GM18505 (cell line): ENCODE measurements at regions not wholly inside any gene's neighbourhood (a gene's known extent, or its start where the extent isn't known, plus 50 kb on each side); places are given as distances from the start of the nearest gene placed in this dataset.
A peak's percentile ranks its signal among the peaks of the same experiment; 100 is the strongest.
"Not testable (repeated sequence)": the region's sequence is repeated elsewhere in the genome, so short reads cannot be mapped to it uniquely, and the experiment has no call there.

ENCODE experiments used
- ATAC-seq: cut with Tn5 transposase; IDR thresholded peaks from one replicate; pipeline ENCODE4 v1.9.1; 2021; ENCODE audit not compliant: unreplicated experiment
- POLR2A ChIP-seq: IDR thresholded peaks from 4 replicates; pipeline ENCODE4 v1.6.1; 2011; ENCODE audit warnings: borderline replicate concordance; ENCODE audit not compliant: insufficient read depth, insufficient read length; ENCODE audit errors: extremely low read depth

DNA sequence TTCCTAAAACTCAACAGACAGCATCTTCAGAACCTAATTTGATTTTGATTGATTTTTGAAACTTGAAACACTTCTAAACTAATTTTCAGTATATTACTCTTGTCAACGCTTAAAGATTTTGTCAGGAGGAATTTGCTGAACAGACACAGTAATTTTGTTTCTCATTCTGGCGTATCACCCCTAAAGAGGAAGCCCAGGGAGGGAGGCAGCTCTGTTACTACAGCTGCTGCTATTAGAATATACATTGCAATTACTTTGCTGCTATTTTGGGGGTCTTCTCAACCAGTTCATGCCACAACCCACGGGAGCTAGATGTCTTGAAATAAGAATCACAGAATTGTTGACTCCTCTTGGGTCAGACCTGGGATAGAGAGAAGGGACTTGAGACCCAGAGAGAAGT is 122.6 kb downstream of the TLR4 start:
- no peak for TF ChIP-seq POLR2A
- no peak for ATAC-seq

DNA sequence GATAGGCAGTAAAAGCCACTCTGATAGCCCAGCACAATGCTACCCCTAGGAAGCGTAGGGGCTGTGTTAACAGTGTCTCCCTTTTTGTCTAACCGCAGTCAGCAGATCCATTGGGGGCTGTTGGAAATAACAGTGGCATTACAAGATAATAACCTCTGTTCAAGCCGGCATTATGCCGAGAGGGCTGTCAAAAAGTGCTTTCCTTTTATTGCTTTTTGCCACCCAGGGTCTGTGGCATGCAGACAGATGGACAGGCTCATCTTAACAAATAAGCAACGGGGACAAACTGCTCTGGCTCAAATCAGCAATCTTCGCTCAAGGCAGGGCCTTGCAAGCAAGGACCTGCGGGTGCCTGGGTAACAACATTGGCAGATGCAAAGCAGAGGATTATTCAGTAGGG is 123.3 kb downstream of the TLR4 start:
- TF ChIP-seq POLR2A, result no peak
- no peak for ATAC-seq

DNA sequence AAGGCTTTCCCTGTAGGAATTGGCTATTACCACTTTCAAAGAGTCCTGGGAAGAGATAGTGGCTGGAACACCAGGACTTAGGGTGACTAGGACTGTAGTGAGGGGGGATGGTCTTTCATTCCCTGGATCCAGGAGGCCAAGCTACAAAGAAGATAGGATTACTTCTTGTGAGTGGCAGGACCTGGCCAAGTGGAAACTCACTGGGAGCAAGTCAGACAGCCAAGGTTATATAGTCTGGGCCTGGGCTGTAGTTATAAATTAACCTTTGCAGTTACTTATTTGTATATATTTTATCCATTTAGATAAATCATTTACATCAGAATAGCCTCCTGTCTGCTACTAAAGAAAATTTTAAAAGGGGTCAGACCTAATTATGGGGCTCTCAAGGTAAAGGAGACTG is 124.3 kb downstream of the TLR4 start:
- no peak for ATAC-seq
- TF ChIP-seq POLR2A, result no peak

DNA sequence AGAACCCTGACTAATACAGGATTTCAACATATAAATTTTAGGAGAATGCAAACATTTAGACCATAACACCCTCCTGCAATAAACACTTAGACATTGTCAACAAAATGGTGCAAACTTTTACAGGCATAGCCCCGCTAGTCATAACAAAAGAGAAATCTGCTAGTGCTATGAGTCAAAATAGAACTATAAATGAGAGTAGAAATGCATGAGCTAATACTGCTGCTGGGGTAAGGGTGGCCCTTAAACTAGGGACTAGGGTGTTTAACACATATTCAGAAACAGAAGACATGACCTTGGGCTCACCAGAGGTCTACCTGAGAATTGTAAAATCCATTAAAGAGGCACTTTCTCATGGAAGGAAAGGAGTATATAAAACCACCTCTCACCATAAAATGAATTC is 131.6 kb downstream of the TLR4 start:
- TF ChIP-seq POLR2A, result no peak
- ATAC-seq, result peak; percentile 87

DNA sequence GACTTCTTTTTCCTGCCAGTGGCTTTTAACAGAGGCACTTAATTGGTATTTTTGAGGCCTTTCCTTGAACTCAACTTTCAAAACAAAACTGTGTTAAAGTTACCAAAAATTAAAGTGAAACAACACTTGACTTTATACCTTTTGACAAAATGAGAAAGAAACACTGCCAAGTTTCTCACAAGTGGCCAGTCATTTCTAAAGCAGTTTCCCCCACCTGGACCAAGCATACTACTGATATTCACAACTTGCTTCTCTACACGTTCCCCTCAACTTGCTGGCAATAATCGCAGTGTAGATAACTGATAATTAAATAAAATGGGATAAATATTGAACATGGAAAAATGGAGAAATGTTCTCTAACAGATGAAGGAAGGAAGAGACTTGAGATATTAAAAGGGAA is 135.7 kb downstream of the TLR4 start:
- peak; percentile 43 for ATAC-seq

DNA sequence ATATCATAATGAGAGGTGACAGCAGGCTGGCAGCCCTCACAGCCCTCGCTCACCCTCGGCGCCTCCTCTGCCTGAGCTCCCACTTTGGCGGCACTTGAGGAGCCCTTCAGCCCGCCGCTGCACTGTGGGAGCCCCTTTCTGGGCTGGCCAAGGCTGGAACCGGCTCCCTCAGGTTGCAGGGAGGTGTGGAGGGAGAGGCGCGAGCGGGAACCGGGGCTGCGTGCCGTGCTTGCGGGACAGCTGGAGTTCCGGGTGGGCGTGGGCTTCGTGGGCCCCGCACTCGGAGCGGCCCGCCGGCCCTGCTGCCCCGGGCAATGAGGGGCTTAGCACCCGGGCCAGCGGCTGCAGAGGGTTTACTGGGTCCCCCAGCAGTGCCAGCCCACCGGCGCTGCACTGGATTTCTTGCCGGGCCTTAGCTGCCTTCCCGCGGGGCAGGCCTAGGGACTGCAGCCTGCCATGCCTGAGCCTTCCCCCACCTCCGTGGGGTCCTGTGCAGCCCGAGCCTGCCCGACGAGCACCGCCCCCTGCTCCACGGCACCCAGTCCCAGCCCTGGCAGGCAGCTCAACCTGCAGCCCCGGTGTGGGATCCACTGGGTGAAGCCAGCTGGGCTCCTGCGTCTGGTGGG is 147.7 kb downstream of the TLR4 start:
- not testable (repeated sequence) for ATAC-seq

More for the DNA sequence above, 135.7 kb downstream of the TLR4 start:
- TF ChIP-seq POLR2A, result no peak

DNA sequence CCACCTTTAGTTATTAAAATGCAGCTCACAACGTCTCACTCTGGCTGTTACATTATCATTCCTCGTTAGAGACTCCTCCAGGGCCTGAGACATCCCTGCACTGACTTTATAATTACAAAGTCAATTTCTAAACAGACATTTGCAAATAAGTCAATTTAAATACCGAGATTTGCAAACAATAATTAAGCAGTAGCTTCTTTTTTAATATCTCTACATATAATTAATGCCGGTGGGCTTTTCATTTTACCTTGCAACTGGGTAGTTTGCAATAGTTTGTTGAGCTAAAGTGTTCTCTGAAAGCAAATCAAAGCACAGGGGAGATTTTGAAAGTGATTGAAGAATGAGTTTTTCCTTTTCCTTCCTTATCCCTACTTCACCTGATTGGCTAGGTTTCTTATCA is 154.4 kb downstream of the TLR4 start:
- no peak for ATAC-seq
- TF ChIP-seq POLR2A, result no peak

DNA sequence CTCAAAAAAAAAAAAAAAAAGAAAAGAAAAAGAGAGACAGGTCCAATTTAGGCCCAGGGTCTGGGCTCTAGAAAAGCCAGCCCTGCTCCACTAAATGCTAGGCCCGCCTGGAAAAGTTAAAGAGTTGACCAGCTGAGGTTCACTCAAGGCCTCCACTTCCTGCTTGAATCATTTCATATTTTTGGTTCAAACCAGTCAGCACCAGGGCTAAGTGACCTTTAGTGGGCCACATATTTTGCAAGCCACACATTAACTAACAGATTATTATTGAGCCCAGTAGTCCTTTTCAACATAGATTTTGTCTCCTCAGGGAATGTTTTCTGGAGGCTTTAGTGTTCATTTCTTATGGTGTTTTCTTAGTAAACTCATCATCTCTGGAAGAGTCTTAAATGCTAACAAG is 156.6 kb downstream of the TLR4 start:
- no peak for ATAC-seq
- no peak for TF ChIP-seq POLR2A

DNA sequence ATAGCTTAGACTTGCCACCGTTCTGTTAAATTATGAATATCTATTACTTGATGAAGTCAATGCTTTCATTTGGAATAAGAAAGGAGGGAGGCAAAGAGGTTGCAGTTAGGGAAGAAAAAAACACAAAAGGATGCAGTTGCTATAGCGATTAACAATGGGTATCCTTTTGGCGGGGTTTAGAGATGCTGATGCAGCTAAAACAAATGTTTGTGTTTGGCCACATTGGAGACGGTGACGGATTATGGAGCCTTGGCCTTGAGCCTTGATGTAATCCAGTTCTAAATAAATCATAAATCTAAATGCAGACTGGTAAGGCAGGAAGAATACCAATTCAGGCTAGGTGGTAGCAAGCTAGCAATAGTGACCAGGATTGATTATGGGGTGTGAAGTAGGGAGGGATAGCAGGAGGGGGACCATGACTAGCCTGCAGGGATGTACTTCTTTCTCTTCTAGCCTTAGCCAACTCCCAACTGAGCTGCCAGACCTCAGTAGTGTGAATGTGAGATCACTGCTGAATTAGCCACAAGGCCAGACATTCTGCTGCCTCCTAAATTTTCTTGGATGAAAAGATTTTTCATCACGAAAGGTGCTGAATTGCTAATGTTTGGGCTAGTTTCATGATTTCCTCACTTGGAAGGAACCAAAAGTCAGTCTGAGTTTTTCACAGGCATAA is 160.3 kb downstream of the TLR4 start:
- ATAC-seq, result no peak
- no peak for TF ChIP-seq POLR2A

DNA sequence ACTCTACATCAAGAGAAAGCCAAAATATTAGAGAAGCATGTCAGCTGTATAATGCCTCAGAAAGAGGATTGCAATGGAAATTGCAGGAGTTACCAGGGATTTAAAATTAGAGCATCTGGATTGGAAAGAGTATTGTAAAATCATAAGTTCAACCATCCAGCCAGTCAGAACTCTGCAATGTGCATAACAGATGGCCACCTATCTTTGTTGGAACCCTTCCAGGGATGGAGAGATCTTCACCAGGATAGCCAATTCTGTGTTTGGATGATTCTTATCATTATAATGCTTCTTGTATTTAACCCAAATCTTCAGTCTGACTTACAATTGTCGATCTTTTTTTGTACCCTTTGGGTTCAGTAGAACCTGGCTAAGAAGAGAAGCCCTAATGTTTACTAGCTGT is 164.4 kb downstream of the TLR4 start:
- no peak for TF ChIP-seq POLR2A
- no peak for ATAC-seq

DNA sequence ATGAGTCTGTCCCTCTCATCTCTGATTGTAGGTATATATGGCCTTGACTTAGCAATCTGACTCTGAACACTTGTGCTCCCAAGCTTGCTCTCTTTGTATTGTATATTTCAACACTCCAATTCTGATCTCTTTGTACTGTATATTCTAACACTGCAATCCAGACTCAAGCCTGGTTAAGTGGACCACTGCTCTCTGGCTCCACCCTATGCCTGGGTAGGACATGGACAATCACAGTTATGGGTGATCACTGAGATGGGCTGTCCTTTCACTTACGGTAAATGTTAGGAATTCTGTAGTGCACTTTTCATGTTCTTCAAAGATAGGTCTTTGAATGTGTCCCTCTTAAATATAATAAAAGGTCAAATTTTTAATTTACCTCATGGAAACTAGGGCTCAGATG is 165.1 kb downstream of the TLR4 start:
- no peak for ATAC-seq
- no peak for TF ChIP-seq POLR2A

DNA sequence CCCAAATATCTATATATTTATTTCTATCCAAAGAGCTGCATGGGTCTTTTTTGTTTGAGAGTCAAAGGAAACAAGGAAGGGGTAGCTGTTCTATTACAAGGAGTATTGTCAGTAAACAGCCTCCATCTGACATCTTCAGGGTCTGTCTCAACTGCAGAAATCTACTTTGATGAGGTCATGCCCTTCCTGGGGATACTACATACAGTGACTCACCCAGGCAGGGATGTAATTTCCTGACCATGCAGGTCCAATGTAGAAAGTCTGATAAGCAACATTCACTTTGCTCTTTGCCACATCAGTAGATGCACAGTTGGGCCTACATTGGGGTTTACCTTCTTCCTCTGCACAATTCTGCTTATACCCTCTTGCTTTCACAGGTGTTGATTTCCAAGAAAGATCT is 165.5 kb downstream of the TLR4 start:
- no peak for TF ChIP-seq POLR2A
- ATAC-seq, result no peak

DNA sequence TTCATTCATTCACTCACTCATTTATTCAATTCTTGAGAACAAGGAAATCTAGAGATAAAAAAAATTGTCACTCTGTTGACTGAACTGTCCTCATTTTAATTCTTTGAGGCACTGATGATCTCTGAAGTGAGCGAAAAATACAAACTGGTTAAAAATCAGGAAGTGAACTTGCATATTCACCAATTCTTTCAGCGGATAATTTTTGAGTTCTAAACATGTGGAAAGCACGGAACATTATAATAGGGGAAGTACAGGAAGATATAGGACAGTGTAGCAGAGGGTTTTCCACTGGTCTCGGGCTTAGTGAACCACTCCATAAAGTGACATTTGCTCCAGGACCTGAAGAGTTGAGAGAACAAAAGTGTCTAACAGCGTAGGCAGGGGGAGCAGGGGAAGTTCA is 169.5 kb downstream of the TLR4 start:
- no peak for ATAC-seq
- TF ChIP-seq POLR2A, result no peak

DNA sequence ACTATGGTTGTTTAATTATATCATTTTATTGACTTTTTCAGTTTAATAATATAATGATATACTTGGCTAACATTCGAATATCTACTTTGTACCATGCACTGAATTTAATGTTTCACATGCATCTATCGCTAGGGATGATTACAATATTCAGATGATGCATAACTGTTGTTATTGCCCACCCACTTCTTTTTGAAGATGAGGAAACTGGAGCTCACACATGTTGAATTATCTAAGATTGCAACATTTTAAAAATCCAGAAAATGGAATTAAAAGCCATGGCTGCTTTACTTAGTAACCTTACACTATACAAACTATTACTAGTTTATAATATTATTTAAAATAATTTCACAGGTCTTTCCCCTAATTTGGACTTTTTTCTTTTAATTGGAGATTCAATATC is 171.7 kb downstream of the TLR4 start:
- no peak for ATAC-seq
- no peak for TF ChIP-seq POLR2A

DNA sequence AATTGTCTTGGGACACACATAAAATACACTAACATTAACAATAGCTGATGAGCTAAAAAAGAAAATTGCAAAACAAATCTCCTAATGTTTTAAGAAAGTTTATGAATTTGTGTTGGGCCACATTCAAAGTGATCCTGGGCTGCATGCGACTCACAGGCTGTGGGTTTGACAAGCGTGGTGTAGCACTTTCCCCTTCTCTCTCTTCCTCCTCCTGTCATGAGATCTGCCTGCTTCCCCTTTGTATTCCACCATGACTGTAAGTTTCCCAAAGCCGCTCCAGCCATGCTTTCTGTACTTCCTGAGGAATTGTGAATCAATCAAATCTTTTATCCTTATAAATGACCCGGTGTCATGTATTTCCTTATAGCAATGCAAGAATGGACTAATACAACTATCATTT is 178.0 kb downstream of the TLR4 start:
- no peak for TF ChIP-seq POLR2A
- no peak for ATAC-seq
